ENCODE measurements at regions not wholly inside any gene's neighbourhood (a gene's known extent, or its start where the extent isn't known, plus 50 kb on each side); places are given as distances from the start of the nearest gene placed in this dataset.

DNA sequence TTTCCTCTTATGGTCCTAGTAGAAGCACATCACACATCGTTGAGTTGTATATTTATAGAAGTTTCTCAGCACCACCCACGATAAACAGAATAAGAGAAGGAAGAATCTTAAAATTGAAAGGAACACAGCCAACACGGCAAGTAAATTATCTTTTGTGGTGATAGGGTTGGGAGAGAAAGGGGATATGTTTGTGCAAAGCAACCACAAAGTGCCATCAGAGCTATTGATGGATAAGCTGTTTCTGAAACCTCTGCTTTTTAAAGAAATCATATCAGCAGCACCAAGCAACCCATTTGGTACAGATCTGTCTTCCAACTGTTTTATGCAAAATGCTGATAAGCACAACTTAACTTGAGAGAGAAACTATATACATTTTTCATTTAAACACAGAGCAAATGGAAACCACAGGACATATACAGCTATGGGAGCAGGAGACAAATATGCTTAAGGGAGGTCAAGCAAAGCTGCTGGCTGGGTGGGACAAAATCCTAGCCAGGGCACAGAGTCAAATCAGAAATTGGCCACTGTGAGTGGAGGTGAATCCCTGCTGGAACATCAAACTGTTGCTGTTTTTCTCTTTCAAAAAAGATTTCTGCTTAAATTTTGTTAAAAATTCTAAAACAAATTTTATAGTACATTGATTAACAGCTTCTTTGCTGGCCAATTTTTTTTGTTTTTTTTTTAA, 194.0 kb upstream of the HHIP start (continued):
- TF ChIP-seq KLF15 (CRISPR knock-in tag; IDR thresholded peaks at IDR 0.05; ENCODE audit: borderline replicate concordance): no peak
- TF ChIP-seq MED8 (CRISPR knock-in tag; IDR thresholded peaks at IDR 0.05; ENCODE audit: insufficient replicate concordance): no peak
- no peak for TF ChIP-seq NRL (CRISPR knock-in tag; IDR thresholded peaks at IDR 0.05; ENCODE audit: borderline replicate concordance)
- no peak for TF ChIP-seq TBX3 (IDR thresholded peaks at IDR 0.05; ENCODE audit: borderline replicate concordance)
- no peak for TF ChIP-seq RNF2 (conservative IDR thresholded peaks at IDR 0.05; ENCODE audit: low read depth)

DNA sequence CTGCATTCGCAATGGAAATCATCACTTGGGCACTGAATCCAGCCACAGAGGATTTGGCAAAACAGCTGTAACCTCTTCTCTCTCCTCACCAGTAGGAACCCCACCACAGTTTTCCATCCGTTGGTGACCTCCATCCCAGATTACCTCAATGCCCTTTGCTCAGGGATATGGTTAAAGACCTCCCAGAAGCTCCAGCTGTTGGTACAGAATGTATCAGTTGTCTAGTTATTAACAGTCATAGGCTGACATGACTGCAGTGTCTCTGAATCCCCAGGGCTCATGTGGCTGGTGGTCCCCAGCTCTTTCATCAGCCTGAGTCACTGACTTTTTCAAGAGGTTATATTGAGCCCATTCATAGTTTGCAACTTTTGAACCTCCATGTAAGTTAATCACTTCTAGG, 189.8 kb upstream of the HHIP start:
- Histone ChIP-seq H3K4me3 (replicated peaks in 1 of 3; ENCODE audit: insufficient read depth in 1 of 3, low read depth in 2 of 3, low read length in 3 of 3) (no peak overlapping the region), H3K4me2 (ENCODE audit: low read depth, low read length) (no peak overlapping the region), H4K20me1 (ENCODE audit: insufficient read depth, low read length) (no peaks in the 10 kb centered on the region), H3K9me3 (ENCODE audit: low read length) (no peaks in the 10 kb centered on the region), H3K79me2 (ENCODE audit: insufficient read depth, low read length) (no peaks in the 10 kb centered on the region), H2AFZ (ENCODE audit: low read length) (no peak overlapping the region), H3K36me3 (replicated peaks in 1 of 2; ENCODE audit: control insufficient read depth in 1 of 2, insufficient read depth in 2 of 2, low read length in 2 of 2) (no peaks in the 10 kb centered on the region), H3K4me1 (ENCODE audit: insufficient read depth, low read length) (no peaks in the 10 kb centered on the region), H3K27ac (ENCODE audit: extremely low read length, insufficient read depth, low read length) (no peak overlapping the region), H3K9ac (ENCODE audit: insufficient read depth, low read depth, low read length) (no peak overlapping the region), H3K27me3 (ENCODE audit: control insufficient read depth in 1 of 2, insufficient read depth in 2 of 2, low read length in 2 of 2) (no peaks in the 10 kb centered on the region; a peak in 1 of 5 replicates)
- ATAC-seq: no peak
- POLR2A ChIA-PET: no interaction called here
- CTCF ChIA-PET (ENCODE audit: low intra/inter-chr PET ratio, low total read pairs): no interaction called here
- intact Hi-C loops (cut with micrococcal nuclease; ENCODE audit: unreplicated experiment) (no loop called here), in situ Hi-C loops (cut with HindIII; ENCODE audit: extremely low pct_ligation_motif_present, low pct_unique_long_range_greater_than_20kb) (no loop called here)
- FAIRE-seq: no peak
- DNase-seq (ENCODE audit: low spot score): no peak
- TF ChIP-seq KMT2A (CRISPR knock-in tag; IDR thresholded peaks at IDR 0.05): no peak
- TF ChIP-seq TAF15 (IDR thresholded peaks at IDR 0.05; ENCODE audit: low read depth, low read length, poor library complexity, severe bottlenecking): no peak
- TF ChIP-seq, protein P1, sequence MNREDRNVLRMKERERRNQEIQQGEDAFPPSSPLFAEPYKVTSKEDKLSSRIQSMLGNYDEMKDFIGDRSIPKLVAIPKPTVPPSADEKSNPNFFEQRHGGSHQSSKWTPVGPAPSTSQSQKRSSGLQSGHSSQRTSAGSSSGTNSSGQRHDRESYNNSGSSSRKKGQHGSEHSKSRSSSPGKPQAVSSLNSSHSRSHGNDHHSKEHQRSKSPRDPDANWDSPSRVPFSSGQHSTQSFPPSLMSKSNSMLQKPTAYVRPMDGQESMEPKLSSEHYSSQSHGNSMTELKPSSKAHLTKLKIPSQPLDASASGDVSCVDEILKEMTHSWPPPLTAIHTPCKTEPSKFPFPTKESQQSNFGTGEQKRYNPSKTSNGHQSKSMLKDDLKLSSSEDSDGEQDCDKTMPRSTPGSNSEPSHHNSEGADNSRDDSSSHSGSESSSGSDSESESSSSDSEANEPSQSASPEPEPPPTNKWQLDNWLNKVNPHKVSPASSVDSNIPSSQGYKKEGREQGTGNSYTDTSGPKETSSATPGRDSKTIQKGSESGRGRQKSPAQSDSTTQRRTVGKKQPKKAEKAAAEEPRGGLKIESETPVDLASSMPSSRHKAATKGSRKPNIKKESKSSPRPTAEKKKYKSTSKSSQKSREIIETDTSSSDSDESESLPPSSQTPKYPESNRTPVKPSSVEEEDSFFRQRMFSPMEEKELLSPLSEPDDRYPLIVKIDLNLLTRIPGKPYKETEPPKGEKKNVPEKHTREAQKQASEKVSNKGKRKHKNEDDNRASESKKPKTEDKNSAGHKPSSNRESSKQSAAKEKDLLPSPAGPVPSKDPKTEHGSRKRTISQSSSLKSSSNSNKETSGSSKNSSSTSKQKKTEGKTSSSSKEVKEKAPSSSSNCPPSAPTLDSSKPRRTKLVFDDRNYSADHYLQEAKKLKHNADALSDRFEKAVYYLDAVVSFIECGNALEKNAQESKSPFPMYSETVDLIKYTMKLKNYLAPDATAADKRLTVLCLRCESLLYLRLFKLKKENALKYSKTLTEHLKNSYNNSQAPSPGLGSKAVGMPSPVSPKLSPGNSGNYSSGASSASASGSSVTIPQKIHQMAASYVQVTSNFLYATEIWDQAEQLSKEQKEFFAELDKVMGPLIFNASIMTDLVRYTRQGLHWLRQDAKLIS (CRISPR knock-in tag; IDR thresholded peaks at IDR 0.05): no peak
- 0% methylated on average over 2 of the region's 2 CpGs for WGBS (ENCODE audit: low lambda C conversion rate)
- no TSS peak for BruUV-seq (replicated peaks)
